HepG2 (cell line): ENCODE measurements at regions not wholly inside any gene's neighbourhood (a gene's known extent, or its start where the extent isn't known, plus 50 kb on each side); places are given as distances from the start of the nearest gene placed in this dataset.

ENCODE experiments used
- ARID5B ChIP-seq: IDR thresholded peaks from 2 replicates; pipeline ENCODE4 v1.4.0; 2020; ENCODE audit warnings: mild to moderate bottlenecking, missing genetic modification reagents
- BCL6 ChIP-seq: IDR thresholded peaks from 2 replicates; pipeline ENCODE4 v1.6.1; 2016; ENCODE audit warnings: missing genetic modification reagents, missing compliant biosample characterization
- CCDC6 ChIP-seq: sonication (generic); formaldehyde crosslinking; IDR thresholded peaks from 2 replicates; pipeline ENCODE4 v1.8.1; 2022; ENCODE audit warnings: mild to moderate bottlenecking, missing genetic modification reagents, moderate library complexity
- CREB3 ChIP-seq: sonication (generic); formaldehyde crosslinking; IDR thresholded peaks from 2 replicates; pipeline ENCODE4 v1.5.0; 2020; ENCODE audit warnings: missing genetic modification reagents
- FOSL1 ChIP-seq: sonication (generic); formaldehyde crosslinking; IDR thresholded peaks from 2 replicates; pipeline ENCODE4 v1.9.0; 2021; ENCODE audit warnings: missing genetic modification reagents, borderline replicate concordance
- HDAC2 ChIP-seq: sonication (generic); formaldehyde crosslinking; IDR thresholded peaks from 2 replicates; pipeline ENCODE4 v1.4.0; 2020; ENCODE audit warnings: missing genetic modification reagents
- ISL2 ChIP-seq: sonication (generic); formaldehyde crosslinking; IDR thresholded peaks from 2 replicates; pipeline ENCODE4 v1.5.0; 2020; ENCODE audit warnings: missing genetic modification reagents
- ISX ChIP-seq: sonication (generic); formaldehyde crosslinking; conservative IDR thresholded peaks from 2 replicates; pipeline ENCODE4 v1.5.0; 2020; ENCODE audit warnings: missing genetic modification reagents
- MIER2 ChIP-seq: IDR thresholded peaks from 2 replicates; pipeline ENCODE4 v1.6.1; 2016; ENCODE audit warnings: missing biosample characterization, missing genetic modification reagents
- NR2F6 ChIP-seq, 2 experiments: IDR thresholded peaks; 2 replicates each; pipeline ENCODE4 v1.6.1; 2016; ENCODE audit warnings: antibody characterized with exemption in 1 of 2, mild to moderate bottlenecking in 1 of 2
- RXRA ChIP-seq: sonication (generic); formaldehyde crosslinking; IDR thresholded peaks from 2 replicates; pipeline ENCODE4 v1.5.1; 2020; ENCODE audit warnings: missing genetic modification reagents
- SAP130 ChIP-seq: IDR thresholded peaks from 2 replicates; pipeline ENCODE4 v1.6.1; 2016; ENCODE audit warnings: low read depth
- SOX13 ChIP-seq, 3 experiments: fragments of 450-650 bp in 1 of 3; sonication (generic) in 1 of 3; formaldehyde crosslinking in 1 of 3; IDR thresholded peaks in 2 of 3; conservative IDR thresholded peaks in 1 of 3; 2 replicates each; pipeline versions ENCODE4 v1.5.0 to v1.6.1; 2016 to 2020; ENCODE audit warnings: antibody characterized with exemption in 1 of 3, mild to moderate bottlenecking in 1 of 3, missing compliant biosample characterization in 1 of 3, missing genetic modification reagents in 1 of 3, moderate library complexity in 1 of 3
- SPEN ChIP-seq: sonication (generic); formaldehyde crosslinking; IDR thresholded peaks from 2 replicates; pipeline ENCODE4 v1.5.1; 2020; ENCODE audit warnings: low read depth, mild to moderate bottlenecking, missing genetic modification reagents
- TEAD2 ChIP-seq: sonication (generic); formaldehyde crosslinking; IDR thresholded peaks from 2 replicates; pipeline ENCODE4 v1.9.0; 2021; ENCODE audit warnings: missing genetic modification reagents
- TOPORS ChIP-seq: sonication (generic); formaldehyde crosslinking; IDR thresholded peaks from 2 replicates; pipeline ENCODE4 v1.8.0; 2023; ENCODE audit warnings: mild to moderate bottlenecking, missing genetic modification reagents
- ZBTB33 ChIP-seq: sonication (generic); formaldehyde crosslinking; IDR thresholded peaks from 2 replicates; pipeline ENCODE4 v1.4.0; 2020; ENCODE audit warnings: missing genetic modification reagents
- ZBTB34 ChIP-seq: sonication (generic); formaldehyde crosslinking; IDR thresholded peaks from 2 replicates; pipeline ENCODE4 v1.8.0; 2022; ENCODE audit warnings: mild to moderate bottlenecking, missing genetic modification reagents
- ZNF766 ChIP-seq: sonication (generic); formaldehyde crosslinking; IDR thresholded peaks from 2 replicates; pipeline ENCODE4 v1.5.0; 2020; ENCODE audit warnings: missing genetic modification reagents, borderline replicate concordance

GRCh38 chr14:32010604-32011125 lies 66.4 kb upstream of the ARHGAP5 start (continued):
- TF ChIP-seq ZBTB33 (CRISPR knock-in tag) (0 out of 2 replicates have a peak, but pooled peaks have one; percentile 36), CCDC6 (CRISPR knock-in tag) (peak; percentile 15; the same call in 1 of the 2 replicates), SOX13 (IDR thresholded peaks at IDR 0.05) (no peak), SOX13 (CRISPR knock-in tag; conservative IDR thresholded peaks at IDR 0.05 in 1 of 2, IDR thresholded peaks at IDR 0.05 in 1 of 2) (peak in 1 of 2 experiments; percentile 67; a peak in 2 of 4 replicates), TEAD2 (no peak), ZNF766 (CRISPR knock-in tag) (no peak), SAP130 (CRISPR knock-in tag) (peak; percentile 41; the same call in 1 of the 2 replicates), ARID5B (peak; percentile 85), NR2F6 (IDR thresholded peaks at IDR 0.05) (peak; percentile 90), NR2F6 (CRISPR knock-in tag; IDR thresholded peaks at IDR 0.05) (peak; percentile 93), BCL6 (CRISPR knock-in tag) (peak; percentile 60; the same call in 1 of the 2 replicates), CREB3 (CRISPR knock-in tag) (no peak), ISL2 (CRISPR knock-in tag) (0 out of 2 replicates have a peak, but pooled peaks have one; percentile 26), TOPORS (CRISPR knock-in tag) (no peak), ZBTB34 (CRISPR knock-in tag) (no peak), MIER2 (CRISPR knock-in tag) (no peak), HDAC2 (0 out of 2 replicates have a peak, but pooled peaks have one; percentile 30), RXRA (CRISPR knock-in tag) (peak; percentile 46; the same call in 1 of the 2 replicates), SPEN (no peak), ISX (CRISPR knock-in tag) (no peak), FOSL1 (CRISPR knock-in tag) (peak; percentile 91)
